SK-N-SH treated with all-trans-retinoic acid at 6 μM for 48 hours (cell line): ENCODE measurements at regions not wholly inside any gene's neighbourhood (a gene's known extent, or its start where the extent isn't known, plus 50 kb on each side); places are given as distances from the start of the nearest gene placed in this dataset.

Source experiments
- ATAC-seq: fragments of 200-7000 bp; cut with Tn5 transposase; 3 replicates; pipeline ENCODE4 v1.9.1; 2020; ENCODE audit warnings: mild to moderate bottlenecking, moderate library complexity
- ARNTL ChIP-seq: fragments of 450-650 bp; formaldehyde crosslinking; IDR thresholded peaks from 2 replicates; pipeline ENCODE4 v1.5.0; 2020; ENCODE audit warnings: low read depth, mild to moderate bottlenecking, moderate library complexity, borderline replicate concordance
- BACH2 ChIP-seq: fragments of 250-450 bp; sonication (Bioruptor Pico); IDR thresholded peaks from 2 replicates; pipeline ENCODE4 v1.9.0; 2021; ENCODE audit warnings: mild to moderate bottlenecking, borderline replicate concordance
- CREB5 ChIP-seq: fragments of 250-450 bp; sonication (Bioruptor Pico); IDR thresholded peaks from 2 replicates; pipeline ENCODE4 v1.5.1; 2020; ENCODE audit warnings: low read depth, mild to moderate bottlenecking, moderate library complexity
- CSDC2 ChIP-seq: fragments of 250-450 bp; sonication (Bioruptor Pico); IDR thresholded peaks from 2 replicates; pipeline ENCODE4 v1.5.0; 2020; ENCODE audit warnings: mild to moderate bottlenecking, moderate library complexity
- CSRNP3 ChIP-seq: fragments of 250-450 bp; sonication (Bioruptor Pico); IDR thresholded peaks from 2 replicates; pipeline ENCODE4 v1.5.1; 2021; ENCODE audit warnings: mild to moderate bottlenecking, moderate library complexity
- ISL1 ChIP-seq: fragments of 250-450 bp; sonication (Bioruptor Pico); IDR thresholded peaks from 2 replicates; pipeline ENCODE4 v2.1.2; 2022; ENCODE audit warnings: mild to moderate bottlenecking, moderate library complexity
- OSR1 ChIP-seq: fragments of 250-450 bp; sonication (Bioruptor Pico); IDR thresholded peaks from 2 replicates; pipeline ENCODE4 v1.8.0; 2022; ENCODE audit warnings: moderate library complexity, mild to moderate bottlenecking, inconsistent platforms
- POU6F1 ChIP-seq: fragments of 250-450 bp; sonication (Bioruptor Pico); IDR thresholded peaks from 2 replicates; pipeline ENCODE4 v1.8.0; 2021; ENCODE audit warnings: low read depth, mild to moderate bottlenecking, moderate library complexity, borderline replicate concordance
- RARB ChIP-seq: fragments of 250-450 bp; sonication (Bioruptor Pico); IDR thresholded peaks from 2 replicates; pipeline ENCODE4 v1.8.0; 2021; ENCODE audit warnings: mild to moderate bottlenecking, moderate library complexity
- TOX ChIP-seq: fragments of 250-450 bp; sonication (Bioruptor Pico); IDR thresholded peaks from 2 replicates; pipeline ENCODE4 v1.8.0; 2021; ENCODE audit warnings: mild to moderate bottlenecking, moderate library complexity, borderline replicate concordance
- TSHZ2 ChIP-seq: fragments of 250-450 bp; sonication (Bioruptor Pico); IDR thresholded peaks from 2 replicates; pipeline ENCODE4 v1.5.0; 2020; ENCODE audit warnings: mild to moderate bottlenecking, moderate library complexity
- ZFP3 ChIP-seq: fragments of 250-450 bp; sonication (Bioruptor Pico); IDR thresholded peaks from 2 replicates; pipeline ENCODE4 v1.5.0; 2020; ENCODE audit warnings: mild to moderate bottlenecking, moderate library complexity
- ZNF565 ChIP-seq: fragments of 450-650 bp; formaldehyde crosslinking; conservative IDR thresholded peaks from 2 replicates; pipeline ENCODE4 v1.5.0; 2020; ENCODE audit warnings: low read depth, mild to moderate bottlenecking, moderate library complexity
- ZNF8 ChIP-seq: fragments of 450-650 bp; formaldehyde crosslinking; IDR thresholded peaks from 2 replicates; pipeline ENCODE4 v1.5.0; 2020; ENCODE audit warnings: mild to moderate bottlenecking, moderate library complexity
- TF ChIP-seq, protein P1 (sequence below): fragments of 250-450 bp; sonication (Bioruptor Pico); IDR thresholded peaks from 2 replicates; pipeline ENCODE4 v1.8.0; 2020; ENCODE audit warnings: mild to moderate bottlenecking, moderate library complexity, borderline replicate concordance

- TF ChIP-seq RARB (CRISPR knock-in tag), result no peak
- no peak for TF ChIP-seq TOX
- TF ChIP-seq CREB5 (CRISPR knock-in tag), result no peak
- ATAC-seq, result no peak
Observed at GRCh38 chr5:3794611-3795010, 199.0 kb downstream of the IRX1 start.

DNA sequence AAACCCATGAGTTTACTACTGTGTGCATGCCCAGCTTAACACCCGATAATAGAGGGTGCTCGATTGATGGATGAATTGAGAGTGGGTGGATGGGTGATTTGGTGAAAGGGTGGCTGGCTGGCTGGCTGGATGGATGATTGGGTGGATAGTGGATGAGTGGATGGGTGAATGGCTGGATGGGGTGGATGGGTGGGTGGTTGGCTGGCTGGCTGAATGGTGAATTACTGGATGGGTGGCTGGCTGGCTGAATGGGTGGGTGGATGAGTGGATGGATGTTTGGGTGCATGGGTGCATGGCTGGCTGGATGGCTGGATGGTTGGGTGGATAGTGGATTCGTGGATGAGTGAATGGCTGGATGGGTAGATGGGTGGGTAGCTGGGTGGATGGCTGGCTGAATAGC lies 201.1 kb downstream of the IRX1 start:
- TF ChIP-seq ZFP3, result no peak
- no peak for TF ChIP-seq BACH2
- no peak for TF ChIP-seq POU6F1 (CRISPR knock-in tag)
- no peak for TF ChIP-seq ZNF565 (CRISPR knock-in tag)
- TF ChIP-seq, protein P1, sequence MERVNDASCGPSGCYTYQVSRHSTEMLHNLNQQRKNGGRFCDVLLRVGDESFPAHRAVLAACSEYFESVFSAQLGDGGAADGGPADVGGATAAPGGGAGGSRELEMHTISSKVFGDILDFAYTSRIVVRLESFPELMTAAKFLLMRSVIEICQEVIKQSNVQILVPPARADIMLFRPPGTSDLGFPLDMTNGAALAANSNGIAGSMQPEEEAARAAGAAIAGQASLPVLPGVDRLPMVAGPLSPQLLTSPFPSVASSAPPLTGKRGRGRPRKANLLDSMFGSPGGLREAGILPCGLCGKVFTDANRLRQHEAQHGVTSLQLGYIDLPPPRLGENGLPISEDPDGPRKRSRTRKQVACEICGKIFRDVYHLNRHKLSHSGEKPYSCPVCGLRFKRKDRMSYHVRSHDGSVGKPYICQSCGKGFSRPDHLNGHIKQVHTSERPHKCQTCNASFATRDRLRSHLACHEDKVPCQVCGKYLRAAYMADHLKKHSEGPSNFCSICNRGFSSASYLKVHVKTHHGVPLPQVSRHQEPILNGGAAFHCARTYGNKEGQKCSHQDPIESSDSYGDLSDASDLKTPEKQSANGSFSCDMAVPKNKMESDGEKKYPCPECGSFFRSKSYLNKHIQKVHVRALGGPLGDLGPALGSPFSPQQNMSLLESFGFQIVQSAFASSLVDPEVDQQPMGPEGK, result no peak
- TF ChIP-seq ARNTL (CRISPR knock-in tag), result no peak
- TF ChIP-seq ISL1 (CRISPR knock-in tag), result no peak
- no peak for TF ChIP-seq CSRNP3
- ATAC-seq, result no peak

- TF ChIP-seq OSR1 (CRISPR knock-in tag), result no peak
- no peak for ATAC-seq
Observed at GRCh38 chr5:3801967-3802366, 206.3 kb downstream of the IRX1 start.

- TF ChIP-seq ZNF8 (CRISPR knock-in tag) (no peak), RARB (CRISPR knock-in tag) (no peak), ISL1 (CRISPR knock-in tag) (no peak), TSHZ2 (CRISPR knock-in tag) (no peak), ARNTL (CRISPR knock-in tag) (no peak), CSDC2 (CRISPR knock-in tag) (no peak), BACH2 (no peak), POU6F1 (CRISPR knock-in tag) (no peak)
- TF ChIP-seq, protein P1, result no peak
- ATAC-seq, result no peak
Observed at GRCh38 chr5:3809455-3809854, 213.8 kb downstream of the IRX1 start.
